ENCODE measurements at regions not wholly inside any gene's neighbourhood (a gene's known extent, or its start where the extent isn't known, plus 50 kb on each side); places are given as distances from the start of the nearest gene placed in this dataset.
"Not testable (repeated sequence)": the region's sequence is repeated elsewhere in the genome, so short reads cannot be mapped to it uniquely, and the experiment has no call there.

DNA sequence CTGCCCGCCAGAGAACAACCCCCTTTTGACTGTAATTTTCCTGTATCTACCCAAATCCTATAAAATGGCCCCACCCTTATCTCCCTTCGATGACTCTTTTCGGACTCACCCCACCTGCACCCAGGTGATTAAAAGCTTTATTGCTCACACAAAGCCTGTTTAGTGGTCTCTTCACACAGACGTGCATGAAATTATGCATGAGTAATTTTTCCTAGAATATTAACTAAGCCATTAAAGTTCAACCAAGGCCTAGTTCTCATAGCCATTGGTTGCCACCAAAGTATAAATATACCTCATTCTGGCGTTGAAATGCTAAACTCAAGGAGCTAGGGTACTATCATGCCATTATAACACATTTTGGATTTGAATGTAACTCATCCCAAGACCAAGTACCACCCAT lies 243.9 kb downstream of the ZNF608 start:
- DNase-seq = no peak

DNA sequence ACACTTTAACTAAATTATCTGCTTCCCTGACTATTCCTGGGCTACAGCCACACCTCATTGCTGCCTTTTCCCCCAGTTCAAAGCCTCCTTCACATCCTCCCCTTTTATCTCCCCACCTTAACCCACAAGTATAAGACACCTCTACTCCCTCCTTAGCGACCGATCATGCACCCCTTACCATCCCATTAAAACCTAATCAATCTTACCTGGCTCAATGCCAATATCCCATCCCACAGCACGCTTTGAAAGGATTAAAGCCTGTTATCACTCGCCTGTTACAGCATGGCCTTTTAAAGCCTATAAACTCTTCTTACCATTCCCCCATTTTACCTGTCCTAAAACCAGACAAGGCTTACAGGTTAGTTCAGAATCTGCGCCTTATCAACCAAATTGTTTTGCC lies 246.6 kb downstream of the ZNF608 start:
- DNase-seq = not testable (repeated sequence)

DNA sequence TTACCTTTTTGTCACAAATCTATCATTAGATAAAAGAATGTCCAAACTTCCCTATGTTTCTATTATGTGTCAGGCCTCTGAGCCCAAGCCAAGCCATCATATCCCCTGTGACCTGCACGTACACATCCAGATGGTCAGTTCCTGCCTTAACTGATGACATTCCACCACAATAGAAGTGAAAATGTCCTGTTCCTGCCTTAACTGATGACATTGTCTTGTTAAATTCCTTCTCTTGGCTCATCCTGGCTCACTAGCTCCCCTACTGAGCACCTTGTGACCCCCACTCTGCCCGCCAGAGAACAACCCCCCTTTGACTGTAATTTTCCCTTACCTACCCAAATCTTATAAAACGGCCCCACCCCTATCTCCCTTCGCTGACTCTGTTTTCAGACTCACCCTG lies 249.5 kb downstream of the ZNF608 start:
- not testable (repeated sequence) for DNase-seq

DNA sequence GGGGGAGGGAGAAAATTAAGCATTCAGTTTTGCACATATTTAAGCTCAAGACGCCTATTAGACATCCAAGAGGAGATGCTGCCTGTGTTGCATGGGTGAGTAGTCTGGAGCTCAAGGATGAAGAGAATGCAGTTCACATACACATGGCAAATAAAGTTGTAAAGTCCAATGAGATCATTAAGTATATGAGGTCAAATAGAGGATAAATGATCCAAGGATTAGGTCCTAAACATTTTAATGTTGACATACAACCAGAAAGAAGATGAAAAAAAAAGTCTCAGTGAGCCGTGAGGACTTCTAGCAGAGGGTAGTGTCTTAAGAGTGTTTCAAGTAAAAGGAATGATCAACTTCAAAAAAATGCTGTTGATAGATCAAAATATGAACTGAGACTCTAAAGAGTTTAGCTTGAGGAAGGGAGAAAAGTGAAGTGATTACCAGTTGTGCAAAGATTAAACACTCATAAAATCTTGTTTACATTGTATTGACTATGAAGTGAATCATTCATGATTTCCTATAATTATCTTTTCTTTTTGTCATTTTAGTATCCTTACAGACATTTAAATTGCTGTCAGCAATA lies 251.8 kb downstream of the ZNF608 start:
- DNase-seq = no peak

DNA sequence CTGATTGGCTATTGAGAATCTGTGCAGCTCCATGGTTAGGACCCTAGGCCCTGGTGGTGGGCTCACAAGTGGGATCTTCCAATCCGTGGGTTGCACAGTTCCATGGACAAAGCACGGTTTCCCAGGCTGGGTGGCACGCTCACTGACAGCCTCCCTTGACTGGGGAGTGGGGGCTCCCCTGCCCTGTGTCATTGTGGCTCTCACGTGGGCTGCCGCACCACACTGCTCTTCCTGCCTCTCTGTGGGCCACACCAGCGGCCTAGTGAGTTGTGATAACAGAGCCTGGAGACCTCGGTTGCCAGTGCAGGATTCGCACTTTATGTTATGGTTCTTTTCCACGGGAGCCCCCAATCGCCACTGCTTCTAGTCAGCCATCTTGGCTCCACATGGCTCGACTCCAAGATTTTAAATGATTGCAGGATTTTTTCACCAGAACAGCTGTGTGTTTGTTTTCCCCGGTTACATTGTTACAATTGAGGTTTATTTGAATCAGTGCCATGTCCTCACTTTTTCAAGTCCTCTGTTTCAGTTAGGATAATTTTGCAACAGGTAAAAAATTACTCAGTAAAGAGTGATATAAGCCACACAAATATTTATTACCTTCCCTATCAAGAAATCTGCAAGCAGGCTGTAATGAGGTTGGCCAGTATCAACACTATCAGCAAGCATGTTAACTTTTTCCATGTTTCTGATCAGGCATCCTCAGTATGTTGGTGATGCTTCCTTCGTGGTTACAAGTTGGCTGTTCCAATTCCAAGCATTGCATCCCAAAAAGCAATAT lies 253.8 kb downstream of the ZNF608 start:
- DNase-seq = no peak

DNA sequence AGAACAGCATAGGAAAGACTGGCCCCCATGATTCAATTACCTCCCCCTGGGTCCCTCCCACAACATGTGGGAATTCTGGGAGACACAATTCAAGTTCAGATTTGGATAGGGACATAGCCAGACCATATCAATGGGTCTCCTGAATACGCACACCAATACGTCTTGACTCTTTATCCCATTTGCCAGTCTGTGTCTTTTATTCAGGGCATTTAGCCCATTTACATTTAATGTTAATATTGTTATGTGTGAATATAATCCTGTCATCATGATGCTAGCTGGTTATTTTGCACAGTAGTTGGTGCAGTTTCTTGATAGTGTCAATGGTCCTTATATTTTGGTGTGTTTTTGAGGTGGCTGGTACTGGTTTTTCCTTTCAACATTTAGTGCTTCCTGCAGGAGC lies 256.1 kb downstream of the ZNF608 start:
- DNase-seq = not testable (repeated sequence)

DNA sequence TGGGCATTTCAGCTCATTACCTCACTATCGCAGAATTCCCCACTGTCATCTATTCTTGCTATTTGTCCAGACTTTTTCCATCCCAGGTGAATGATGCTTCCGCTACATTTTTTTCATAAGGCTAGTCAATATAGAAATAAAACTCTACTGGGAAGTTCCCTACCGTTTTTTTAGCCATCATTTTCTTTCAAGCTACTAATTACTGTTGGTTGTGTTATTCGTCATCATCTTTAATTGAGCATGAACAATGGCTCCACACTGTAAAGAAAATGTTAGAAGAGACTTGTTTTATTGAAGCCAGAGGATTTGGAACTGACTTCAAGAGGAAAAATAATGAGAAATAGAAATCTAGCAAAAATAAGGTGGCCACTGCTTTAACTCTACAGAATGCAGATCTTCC lies 265.0 kb downstream of the ZNF608 start:
- DNase-seq = no peak

DNA sequence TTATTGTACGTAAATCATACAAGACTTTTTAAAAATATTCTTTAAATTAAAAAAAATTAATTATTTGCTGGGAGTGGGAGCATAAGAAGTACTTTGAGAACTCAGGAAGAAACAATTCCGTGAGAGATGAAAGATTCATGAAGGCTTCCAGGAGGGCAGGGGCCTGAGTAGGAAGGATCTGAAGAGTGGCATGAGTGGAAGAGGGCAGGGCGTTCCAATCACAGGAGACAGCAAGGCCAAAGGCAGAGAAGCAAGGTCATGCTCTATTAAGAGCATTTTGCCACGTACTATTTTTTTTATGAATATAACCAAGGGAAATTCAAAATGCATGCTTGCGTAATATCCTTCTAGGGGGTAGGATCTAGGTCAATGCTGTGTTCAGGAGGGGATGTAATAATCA lies 265.5 kb downstream of the ZNF608 start:
- DNase-seq = no peak

DNA sequence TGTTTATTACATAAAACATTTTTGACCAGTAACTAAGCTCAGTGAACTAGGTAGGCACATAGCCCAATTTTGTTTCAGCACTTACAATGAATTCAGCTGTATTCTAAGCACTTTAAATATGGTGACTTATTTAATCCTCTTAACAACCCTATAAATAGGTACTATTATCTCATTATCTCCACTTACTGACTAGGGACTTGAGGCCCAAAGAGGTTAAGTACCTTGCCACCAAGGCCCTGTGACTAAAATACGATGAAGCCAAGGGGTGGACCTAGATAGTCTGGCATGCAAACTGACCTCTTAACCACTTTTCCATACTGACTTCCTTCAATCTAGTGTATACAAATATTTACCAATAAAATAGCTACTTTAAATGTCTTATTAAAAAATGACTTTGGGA lies 266.4 kb downstream of the ZNF608 start:
- DNase-seq = no peak

DNA sequence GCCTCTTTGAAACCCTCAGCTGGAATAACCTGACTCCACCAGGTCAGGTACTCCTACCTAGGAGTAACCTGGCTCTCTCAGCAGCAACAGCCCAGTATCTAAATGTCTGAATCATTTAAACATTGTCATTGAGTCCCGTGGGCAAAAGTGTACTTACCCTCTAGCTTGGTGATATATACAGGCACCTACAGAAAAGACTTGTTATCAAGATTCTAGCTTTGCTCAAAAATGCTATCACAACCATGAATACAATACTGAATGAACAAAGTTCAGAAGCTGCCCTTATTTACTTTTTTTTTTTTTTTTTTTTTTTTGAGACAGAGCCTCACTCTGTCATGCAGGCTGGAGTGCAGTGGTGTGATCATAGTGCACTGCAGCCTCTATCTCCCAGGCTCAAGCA lies 268.2 kb downstream of the ZNF608 start:
- no peak for DNase-seq

DNA sequence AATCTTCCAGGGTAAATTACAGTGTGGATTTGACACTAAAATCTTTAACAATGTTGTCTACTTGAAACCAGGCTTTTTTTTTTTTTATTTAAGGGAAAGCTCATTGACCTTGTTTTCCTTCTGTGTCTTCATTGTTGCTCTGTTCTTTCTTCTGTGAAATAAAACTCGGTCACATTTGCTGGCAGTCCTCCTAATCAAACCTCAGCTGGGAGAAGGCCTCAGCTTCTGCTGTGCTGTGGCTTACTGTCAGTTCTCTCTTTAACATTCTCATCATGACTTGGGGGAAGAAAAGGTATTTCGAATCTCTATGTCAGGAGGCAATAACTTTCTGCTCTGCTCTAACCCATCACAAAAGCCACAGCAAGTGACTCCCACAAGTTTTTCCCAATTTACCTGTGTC lies 268.9 kb downstream of the ZNF608 start:
- DNase-seq = no peak

DNA sequence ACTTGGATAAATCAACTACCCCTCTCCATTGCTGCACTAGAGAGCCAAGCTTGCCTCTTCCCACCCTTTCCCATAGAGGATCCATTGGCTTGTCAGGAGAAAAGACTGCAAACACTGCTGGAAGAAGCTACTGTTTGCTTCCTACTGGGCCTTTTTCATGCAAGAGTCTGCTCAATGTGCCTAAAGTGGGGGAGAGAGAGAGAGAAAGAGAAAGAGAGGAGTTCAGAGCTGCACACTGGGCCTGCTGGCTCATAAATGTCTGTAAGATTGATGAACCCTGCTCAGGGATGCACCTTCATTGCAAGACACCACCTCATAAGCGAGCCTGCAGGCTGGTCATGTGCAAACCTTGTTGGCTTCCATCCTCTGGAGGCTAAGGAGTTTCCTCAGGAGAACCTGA lies 269.4 kb downstream of the ZNF608 start:
- DNase-seq = no peak

DNA sequence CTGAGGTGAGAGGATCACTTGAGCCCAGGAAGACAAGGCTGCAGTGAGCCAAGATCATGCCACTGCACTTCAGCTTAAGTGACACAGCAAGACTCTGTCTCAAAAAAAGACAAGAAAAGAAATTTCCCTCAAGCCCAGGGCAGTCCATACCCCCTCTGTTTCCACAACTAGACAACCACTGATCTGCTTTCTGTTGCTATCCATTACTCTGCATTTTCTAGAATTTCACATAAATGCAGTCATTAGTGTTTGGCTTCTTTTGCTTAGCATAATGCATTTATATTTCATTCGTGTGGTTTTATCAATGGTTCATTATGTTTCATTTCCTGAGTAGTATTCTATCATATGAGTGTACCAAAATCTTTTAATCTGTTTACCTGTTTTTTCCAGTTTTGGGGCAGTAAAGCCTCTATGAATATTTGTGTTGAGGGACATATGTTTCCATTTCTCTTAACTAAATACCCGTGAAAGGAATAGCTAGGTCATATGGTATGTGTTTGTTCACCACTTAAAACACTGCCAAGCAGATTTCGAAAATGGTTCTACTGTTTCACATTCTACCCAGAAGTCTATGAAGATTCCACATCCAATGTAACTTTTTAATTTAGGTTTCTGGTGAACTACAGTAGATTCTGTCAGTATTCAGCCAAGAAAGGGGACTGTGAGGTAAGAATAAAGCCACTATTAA lies 271.8 kb downstream of the ZNF608 start:
- no peak for DNase-seq

DNA sequence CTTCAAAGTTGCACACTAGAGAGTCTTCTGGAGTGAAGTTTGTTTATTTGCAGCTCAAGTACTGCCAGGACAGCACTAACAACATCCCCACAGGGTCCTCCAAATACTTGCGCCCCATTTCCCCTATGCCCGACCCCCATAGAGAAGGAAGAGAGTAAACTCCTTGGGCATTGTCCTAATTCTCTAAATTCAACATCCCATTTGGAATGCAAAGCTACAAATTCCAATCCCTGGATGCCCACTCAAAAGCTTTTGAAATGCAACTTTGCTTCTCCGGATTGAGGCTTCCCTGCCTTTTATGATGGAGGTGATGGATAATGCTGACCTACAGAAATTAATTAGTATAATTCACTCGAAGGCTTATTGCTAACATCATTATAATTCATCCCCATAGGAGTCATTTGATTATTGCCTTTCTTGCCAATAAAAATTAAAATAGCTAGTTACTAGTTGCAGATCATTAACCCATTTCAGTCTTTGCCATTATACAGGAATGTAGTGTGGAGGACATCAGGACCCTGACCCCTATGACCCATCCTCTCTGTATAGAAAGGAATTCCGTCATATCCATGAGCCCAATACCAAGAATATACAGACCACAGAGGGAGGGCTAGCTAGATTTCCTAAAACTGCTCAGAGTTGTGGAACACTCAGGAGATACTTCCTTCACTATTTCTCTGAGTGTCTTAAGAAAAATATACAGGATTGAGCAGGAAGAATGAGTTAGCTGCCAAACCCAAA lies 277.6 kb downstream of the ZNF608 start:
- no peak for DNase-seq

DNA sequence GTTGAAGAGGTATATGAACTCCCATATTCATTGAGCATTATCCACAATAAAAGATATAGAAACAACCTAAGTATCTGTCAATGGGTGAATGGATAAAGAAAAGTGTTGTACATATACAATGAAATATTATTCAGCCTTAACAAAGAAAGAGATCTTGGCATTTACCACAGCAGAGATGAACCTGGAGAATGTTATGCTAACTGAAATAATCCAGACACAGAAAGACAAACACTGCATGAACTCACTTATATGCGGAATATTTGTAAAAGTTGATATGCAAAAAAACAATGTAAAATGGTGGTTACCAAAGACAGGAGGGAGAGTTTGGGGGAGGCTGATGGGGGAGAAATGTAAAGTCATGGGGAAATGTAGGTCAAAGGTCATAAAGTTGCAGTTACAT lies 278.7 kb downstream of the ZNF608 start:
- no peak for DNase-seq

DNA sequence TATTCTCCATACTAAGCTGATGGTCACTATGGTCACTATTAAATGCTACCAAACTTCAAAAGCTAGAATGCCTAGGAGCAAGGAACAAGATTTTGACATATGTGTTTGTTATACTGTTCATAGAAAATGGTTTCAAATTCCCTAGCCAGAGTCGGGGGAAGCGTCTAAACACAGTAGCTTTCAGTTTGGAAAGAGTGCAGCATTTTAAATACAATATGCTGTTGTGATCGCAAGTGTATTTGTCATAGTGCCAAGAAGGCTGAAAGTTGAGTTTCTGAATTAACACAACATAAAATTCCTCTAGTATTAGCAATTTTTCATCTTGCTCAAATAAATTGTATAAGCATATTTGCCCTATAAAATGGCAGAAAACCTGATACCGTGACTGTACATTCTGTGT lies 280.4 kb downstream of the ZNF608 start:
- no peak for DNase-seq

DNA sequence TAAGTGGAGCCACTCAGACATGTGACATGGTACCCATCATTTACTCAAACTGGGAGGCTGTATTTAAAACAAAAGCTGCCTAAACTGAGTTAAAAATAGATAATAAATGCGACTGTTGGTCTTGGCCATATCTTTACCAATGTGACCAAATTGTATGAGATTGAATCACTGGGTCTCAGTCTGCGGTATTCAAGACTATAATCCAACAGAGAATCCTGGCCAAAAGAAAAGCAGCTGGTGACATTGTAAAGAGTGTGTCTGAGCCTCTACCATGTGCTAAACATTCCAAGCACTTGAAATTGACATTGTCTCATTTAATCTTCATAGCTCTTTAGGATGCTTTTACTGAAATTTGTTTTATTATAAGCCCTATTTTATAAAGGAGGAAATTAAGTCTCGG lies 282.6 kb downstream of the ZNF608 start:
- no peak for DNase-seq

DNA sequence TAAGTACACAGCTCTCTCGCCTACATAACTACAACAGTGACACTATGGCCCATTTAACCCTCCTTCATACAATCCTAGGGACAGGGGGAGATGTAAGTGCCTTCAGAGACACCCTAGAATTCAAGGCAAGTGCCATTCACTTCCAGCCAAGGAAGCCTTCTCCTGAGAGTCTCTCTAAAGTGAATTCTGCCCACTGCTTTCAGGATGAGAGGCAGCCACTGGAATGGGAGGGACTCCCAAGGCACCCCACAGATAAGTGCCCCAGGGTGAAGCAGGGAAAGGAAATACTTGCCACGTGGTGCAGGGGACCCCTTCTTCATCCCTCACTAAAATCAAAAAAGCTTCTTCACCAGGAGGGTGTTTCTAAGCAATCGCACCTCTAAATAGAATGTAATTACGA lies 283.7 kb downstream of the ZNF608 start:
- DNase-seq = no peak

DNA sequence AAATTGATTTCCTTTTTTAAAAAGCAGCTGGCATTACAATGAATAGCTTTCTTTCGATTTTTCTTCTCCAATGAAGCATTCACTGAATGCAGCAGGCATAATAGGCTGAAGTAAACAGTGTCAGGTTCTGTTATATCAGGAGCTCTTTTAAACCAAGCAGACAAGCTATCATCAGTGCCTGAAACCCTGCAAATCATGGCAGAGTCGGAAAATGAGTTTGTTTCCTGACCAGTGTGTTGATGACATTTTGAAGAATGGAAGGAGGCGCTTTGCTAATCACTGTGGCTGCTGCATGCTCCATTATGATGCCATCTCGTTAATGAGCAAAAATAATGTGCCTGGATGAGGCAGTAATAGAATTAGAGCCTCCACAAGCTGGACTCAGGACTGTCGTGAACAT lies 284.5 kb downstream of the ZNF608 start:
- DNase-seq = no peak

DNA sequence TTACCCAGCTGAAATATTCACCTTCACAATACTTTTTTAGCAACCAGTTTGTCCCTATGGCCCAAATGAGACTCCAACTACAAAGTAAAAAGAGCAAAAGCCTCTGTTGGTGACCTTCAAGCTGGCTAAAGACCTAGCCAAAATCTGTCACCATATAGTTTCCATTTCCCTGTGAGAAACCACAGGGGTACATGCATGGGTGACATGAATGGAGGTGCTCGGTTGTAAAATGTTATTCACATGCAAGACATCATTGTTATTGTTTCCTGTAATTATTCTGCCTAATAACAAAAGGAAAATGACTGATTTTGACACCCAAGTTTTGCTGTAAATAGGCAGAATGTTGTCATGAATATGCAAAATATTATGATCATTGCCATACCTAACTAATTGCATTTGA lies 285.3 kb downstream of the ZNF608 start:
- DNase-seq = no peak

DNA sequence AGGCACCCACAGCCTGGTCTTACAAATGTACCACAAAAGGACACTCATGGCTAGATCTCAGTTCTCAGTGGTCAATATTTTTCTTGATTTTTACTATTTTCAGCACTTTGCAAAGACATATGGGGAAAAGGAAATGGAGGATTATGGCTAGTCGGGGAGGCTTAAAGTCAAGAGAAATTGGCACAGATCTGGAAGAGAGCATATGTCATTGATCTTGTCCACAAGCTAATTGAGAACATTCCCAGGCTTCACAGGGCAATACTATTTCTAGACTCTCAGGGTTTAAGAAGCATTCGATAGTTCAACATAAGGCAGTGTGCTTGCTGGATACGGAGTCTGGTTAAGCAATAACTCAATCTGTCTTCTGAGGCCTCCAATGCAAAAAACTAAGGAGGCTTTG lies 285.8 kb downstream of the ZNF608 start:
- DNase-seq = no peak

DNA sequence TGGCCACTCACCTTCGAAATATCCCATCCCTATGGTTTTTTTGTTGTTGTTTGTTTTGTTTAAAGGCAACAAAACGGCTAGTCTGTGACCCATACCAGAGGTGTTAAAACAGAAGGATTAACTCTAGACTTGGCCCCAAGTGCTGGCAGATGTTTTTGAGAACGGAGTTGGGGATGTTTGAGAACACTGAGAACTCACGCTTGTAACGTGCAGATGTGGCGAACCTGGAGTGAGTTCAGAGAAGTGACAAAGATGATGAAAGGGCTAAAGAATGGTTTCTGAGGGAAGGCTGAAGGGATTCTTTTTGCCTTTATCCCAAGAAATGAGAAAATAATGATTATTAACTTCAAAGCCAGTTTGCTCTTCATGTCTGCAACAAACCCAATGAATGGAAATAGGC lies 286.5 kb downstream of the ZNF608 start:
- DNase-seq = no peak

DNA sequence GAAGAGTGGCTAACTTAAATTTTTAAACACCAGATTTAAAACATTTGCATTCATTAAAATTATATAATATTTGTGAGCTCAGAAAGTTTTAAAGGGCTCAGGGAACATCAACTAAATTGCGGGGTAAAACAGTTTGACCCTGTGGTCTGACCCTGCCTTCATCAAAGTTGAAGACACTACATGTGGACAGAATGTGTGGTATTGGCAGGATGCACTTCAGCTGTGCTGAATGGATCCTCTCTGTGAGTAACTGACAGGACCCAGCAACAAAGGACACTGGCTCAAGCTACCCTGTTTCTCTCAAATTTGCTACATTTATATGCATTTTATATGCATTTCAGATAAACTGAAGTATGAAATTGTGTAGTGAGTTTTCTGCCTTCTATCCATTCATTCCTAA lies 288.5 kb downstream of the ZNF608 start:
- DNase-seq = no peak

DNA sequence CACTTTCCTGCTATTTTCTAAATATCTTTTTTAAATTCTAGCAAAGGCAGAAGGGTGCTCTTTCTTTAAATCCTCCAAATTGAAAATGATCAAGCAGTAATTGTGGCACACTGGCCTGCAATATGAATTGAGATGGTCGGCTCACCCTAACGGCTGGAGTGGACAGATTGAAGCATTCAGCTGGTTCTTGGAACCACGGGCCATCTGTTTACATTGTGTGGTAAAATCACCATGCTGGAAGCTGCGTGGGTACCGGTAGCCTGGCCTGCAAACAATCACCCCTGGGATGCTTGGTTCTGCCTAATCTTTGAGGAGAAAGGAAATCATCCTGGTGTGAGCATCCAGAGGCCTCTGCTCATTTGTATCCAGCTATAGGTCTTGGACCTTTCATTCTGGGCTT lies 289.3 kb downstream of the ZNF608 start:
- no peak for DNase-seq

All from SIG-M5 (cell line).